ENCODE measurements at regions not wholly inside any gene's neighbourhood (a gene's known extent, or its start where the extent isn't known, plus 50 kb on each side); places are given as distances from the start of the nearest gene placed in this dataset.

DNA sequence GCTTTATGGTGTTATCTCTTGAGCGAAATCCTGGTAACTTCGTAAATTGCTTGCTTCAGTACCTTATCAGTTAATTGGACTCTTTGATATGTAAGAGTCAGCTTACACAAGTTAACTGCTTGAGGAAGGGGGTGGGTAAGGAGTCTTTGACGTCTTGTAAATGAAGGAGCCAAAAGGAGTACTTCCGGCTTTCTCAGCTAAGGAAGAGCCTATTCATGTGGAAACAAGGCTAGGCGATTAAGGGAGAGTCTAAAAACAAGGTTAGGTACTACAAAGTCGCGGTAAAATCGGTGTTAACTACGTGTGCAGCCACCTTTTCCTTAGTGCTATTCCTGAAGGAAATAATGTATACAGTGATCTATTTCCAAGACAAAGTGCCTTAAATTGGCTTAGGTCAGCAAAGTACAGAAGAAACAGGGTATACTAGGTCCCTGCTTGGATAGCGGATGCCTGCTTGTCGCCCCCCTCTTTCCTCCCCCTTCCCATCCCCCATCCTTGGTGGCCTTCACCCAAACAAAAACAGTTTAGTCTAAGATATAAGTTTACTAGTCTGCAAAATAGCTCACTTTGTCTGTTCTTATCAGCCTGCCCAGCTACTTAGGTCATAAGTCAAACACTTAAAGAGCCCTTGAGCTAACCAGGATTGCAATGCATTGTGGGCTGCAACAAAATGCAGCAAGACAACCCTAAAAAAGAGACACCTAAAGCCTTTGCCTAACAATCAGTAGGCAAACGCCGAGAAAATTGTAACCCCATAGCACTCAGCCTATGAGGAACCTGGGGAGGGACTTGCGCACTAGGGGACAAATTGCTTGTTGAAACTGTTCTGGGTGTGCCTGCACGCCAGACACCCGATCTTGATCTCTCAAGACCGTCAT is 147.3 kb downstream of the TRIM27 start:
- Histone ChIP-seq H3K9me3 (no peaks in the 10 kb centered on the region), H3K4me1 (no peaks in the 10 kb centered on the region), H3K36me3 (no peaks in the 10 kb centered on the region), H3K27ac (no peak overlapping the region), H3K4me3 (no peak overlapping the region), H3K27me3 (peaks cover 8% of the 10 kb centered on the region)
- intact Hi-C loops (cut with DNase I) = no loop called here
- TF ChIP-seq, protein P1, sequence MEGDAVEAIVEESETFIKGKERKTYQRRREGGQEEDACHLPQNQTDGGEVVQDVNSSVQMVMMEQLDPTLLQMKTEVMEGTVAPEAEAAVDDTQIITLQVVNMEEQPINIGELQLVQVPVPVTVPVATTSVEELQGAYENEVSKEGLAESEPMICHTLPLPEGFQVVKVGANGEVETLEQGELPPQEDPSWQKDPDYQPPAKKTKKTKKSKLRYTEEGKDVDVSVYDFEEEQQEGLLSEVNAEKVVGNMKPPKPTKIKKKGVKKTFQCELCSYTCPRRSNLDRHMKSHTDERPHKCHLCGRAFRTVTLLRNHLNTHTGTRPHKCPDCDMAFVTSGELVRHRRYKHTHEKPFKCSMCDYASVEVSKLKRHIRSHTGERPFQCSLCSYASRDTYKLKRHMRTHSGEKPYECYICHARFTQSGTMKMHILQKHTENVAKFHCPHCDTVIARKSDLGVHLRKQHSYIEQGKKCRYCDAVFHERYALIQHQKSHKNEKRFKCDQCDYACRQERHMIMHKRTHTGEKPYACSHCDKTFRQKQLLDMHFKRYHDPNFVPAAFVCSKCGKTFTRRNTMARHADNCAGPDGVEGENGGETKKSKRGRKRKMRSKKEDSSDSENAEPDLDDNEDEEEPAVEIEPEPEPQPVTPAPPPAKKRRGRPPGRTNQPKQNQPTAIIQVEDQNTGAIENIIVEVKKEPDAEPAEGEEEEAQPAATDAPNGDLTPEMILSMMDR (IDR thresholded peaks at IDR 0.05) = no peak
- DNase-seq (ENCODE audit: low spot score in 2 of 2) = no peak

DNA sequence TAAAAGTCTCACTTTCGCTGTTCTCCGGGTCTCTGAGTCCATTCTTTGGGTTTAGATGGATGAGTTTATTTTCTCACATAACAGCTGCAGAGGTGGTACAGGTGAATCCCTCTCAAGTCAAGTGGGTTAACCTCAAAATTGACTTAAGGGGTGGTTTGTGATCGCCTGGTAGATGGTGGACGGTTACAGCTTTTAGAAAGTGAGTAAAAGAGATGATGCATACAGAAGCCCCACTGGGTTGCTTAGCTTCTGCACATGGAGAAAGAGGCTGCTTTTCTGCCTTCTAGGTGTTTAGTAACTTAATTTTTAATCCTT is 146.7 kb downstream of the TRIM27 start:
- intact Hi-C loops (cut with DNase I) = no loop called here
- Histone ChIP-seq H3K27ac (no peak overlapping the region), H3K9me3 (no peaks in the 10 kb centered on the region), H3K4me1 (no peaks in the 10 kb centered on the region), H3K27me3 (peaks cover 8% of the 10 kb centered on the region), H3K36me3 (no peaks in the 10 kb centered on the region), H3K4me3 (no peak overlapping the region)
- TF ChIP-seq, protein P1 (IDR thresholded peaks at IDR 0.05) = no peak
- DNase-seq (ENCODE audit: low spot score in 2 of 2) = no peak

DNA sequence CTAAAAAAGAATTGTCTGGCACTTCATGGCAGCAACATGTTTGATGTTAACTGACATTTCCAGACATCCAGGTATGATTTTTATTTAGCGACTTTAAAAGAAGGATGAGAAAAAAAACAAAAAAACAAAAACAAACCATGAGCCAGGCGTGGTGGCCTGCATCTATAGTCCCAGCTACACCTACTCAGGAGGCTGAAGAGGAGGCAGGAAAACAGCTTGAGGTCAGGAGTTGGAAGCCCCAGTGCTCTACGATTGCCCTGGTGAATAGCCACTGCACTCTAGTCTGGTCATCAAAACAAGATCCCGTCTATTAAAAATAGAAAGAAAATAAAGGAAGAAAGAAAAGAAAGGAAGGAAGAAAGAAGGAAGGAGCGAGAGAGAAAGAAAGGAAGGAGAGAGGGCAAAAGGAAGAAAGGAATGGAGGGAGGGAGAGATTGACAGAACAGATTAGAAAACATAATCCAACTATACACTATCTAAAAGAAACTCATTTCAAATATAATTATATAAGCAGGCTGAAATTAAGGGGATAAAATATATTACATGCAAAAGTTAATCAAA is 141.6 kb downstream of the TRIM27 start:
- no peak for DNase-seq (ENCODE audit: low spot score in 2 of 2)
- Histone ChIP-seq H3K27me3 (peaks cover 10% of the 10 kb centered on the region), H3K9me3 (no peaks in the 10 kb centered on the region), H3K27ac (no peak overlapping the region), H3K36me3 (no peaks in the 10 kb centered on the region), H3K4me3 (no peak overlapping the region), H3K4me1 (no peaks in the 10 kb centered on the region)
- TF ChIP-seq, protein P1 (IDR thresholded peaks at IDR 0.05) = no peak
- intact Hi-C loops (cut with DNase I) = no loop called here

DNA sequence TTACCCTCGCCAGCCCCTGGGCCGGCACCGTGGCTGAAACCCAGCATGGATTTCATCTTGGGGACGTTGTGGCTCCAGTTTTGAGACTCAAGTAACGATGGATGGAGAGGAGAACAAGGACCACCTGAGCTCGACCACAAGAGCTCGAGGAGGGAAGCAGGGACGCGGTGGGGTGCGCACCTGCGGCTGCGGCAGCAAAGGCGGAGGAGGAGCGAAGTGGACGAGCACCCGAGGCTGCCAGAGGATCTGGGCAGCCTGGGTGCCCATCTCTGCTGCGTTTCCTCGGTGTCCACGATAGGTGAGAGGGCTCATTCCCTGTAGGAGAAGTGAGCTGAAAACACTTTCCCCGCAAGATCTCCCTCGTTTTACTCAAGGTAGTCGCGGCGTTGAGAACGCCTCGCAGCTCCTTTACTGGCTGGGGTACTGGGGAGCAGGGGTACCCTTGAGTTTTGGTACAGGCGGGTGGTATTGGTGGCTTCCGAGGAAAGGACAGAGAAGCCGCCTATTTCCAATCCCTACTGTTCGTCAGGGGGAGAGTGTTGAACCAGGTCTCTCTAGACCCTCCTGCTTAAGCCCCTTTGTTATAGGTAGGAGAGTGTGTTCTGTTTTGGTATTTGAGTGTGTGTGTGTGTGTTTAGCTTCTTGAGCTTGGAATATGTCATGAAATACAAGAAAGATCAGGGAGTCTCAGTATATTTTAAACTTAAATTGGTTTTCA is 137.7 kb downstream of the TRIM27 start:
- TF ChIP-seq, protein P1 (IDR thresholded peaks at IDR 0.05) = no peak
- Histone ChIP-seq H3K4me3 (no peak overlapping the region), H3K27me3 (peaks cover 13% of the 10 kb centered on the region), H3K36me3 (no peaks in the 10 kb centered on the region), H3K9me3 (no peaks in the 10 kb centered on the region), H3K4me1 (no peaks in the 10 kb centered on the region), H3K27ac (no peak overlapping the region)
- intact Hi-C loops (cut with DNase I) = no loop called here
- DNase-seq (ENCODE audit: low spot score in 2 of 2) = no peak

DNA sequence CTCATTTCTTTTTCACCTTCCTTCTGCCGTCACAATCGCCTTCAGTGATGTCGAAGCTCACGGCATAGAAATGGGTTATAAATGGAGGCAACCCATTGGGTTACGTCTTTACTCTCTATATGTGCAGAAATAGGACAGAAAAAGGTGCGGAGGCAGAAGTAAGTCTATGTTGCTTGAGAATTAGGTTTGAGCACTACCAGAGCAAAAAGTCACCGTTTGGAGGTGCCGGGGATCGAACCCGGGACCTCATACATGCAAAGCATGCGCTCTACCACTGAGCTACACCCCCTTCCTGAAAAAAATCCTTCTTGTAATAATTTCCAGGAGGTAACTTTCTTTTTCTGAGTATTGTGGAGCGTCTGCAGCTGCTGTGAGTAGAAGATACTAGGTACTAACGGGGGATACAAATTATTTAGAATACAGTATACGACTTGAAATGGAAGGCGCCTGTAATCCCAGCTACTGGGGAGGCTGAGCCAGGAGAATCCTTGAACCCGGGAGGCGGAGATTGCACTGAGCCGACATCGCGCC is 134.2 kb downstream of the TRIM27 start:
- no peak for DNase-seq (ENCODE audit: low spot score in 2 of 2)
- TF ChIP-seq, protein P1 (IDR thresholded peaks at IDR 0.05) = no peak

More for the DNA sequence above, 134.2 kb downstream of the TRIM27 start:
- Histone ChIP-seq H3K4me1 (no peaks in the 10 kb centered on the region), H3K36me3 (no peaks in the 10 kb centered on the region), H3K9me3 (peaks cover 0 to 5% of the 10 kb centered on the region in 2 donors), H3K4me3 (no peak overlapping the region), H3K27me3 (peaks cover 3% of the 10 kb centered on the region), H3K27ac (no peak overlapping the region)
- intact Hi-C loops (cut with DNase I) = no loop called here

All from ascending aorta (tissue), 2 donors.